Natural killer cell (primary cell): ENCODE measurements at regions not wholly inside any gene's neighbourhood (a gene's known extent, or its start where the extent isn't known, plus 50 kb on each side); places are given as distances from the start of the nearest gene placed in this dataset.
"Not testable (repeated sequence)": the region's sequence is repeated elsewhere in the genome, so short reads cannot be mapped to it uniquely, and the experiment has no call there.

Source experiments
- ATAC-seq, 3 donors: fragments of 150-1000 bp in 2 of 3; fragments of 200-7000 bp in 1 of 3; cut with Tn5 transposase; 1 replicate in 1 of 3; 2 replicates in 2 of 3; pipeline ENCODE4 v1.10.0; 2021; ENCODE audit warnings: mild to moderate bottlenecking in 2 of 3, moderate library complexity in 2 of 3
- DNase-seq, 2 donors: peaks; one replicate each; pipeline versions ENCODE4 v3.0.0 to v3.0.0-alpha.2; 2013 to 2021; ENCODE audit warnings: mixed read lengths in 1 of 2
- H3K27ac ChIP-seq: one replicate; pipeline ENCODE4 v1.5.1; 2013; ENCODE audit warnings: mild to moderate bottlenecking, low read length
- H3K27me3 ChIP-seq: one replicate; pipeline ENCODE4 v1.6.1; 2013; ENCODE audit warnings: low read length; ENCODE audit not compliant: control insufficient read depth, insufficient read depth
- H3K36me3 ChIP-seq: one replicate; pipeline ENCODE4 v1.6.1; 2013; ENCODE audit warnings: low read length; ENCODE audit not compliant: control insufficient read depth, insufficient read depth
- H3K4me1 ChIP-seq: one replicate; pipeline ENCODE4 v1.6.1; 2013; ENCODE audit warnings: low read length; ENCODE audit not compliant: control insufficient read depth, insufficient read depth
- H3K4me3 ChIP-seq: one replicate; pipeline ENCODE4 v1.5.1; 2013; ENCODE audit warnings: low read length
- H3K9me3 ChIP-seq: one replicate; pipeline ENCODE4 v1.6.1; 2013; ENCODE audit warnings: low read length; ENCODE audit not compliant: control insufficient read depth, insufficient read depth
- H3K27ac Mint-ChIP-seq, 2 donors: one replicate each; pipeline ENCODE4 v1.8.0; 2022; ENCODE audit warnings: mild to moderate bottlenecking in 2 of 2, mixed read lengths in 2 of 2, moderate library complexity in 1 of 2
- H3K27me3 Mint-ChIP-seq, 2 donors: one replicate each; pipeline ENCODE4 v1.8.0; 2022; ENCODE audit warnings: low read depth in 2 of 2, mixed read lengths in 2 of 2
- H3K36me3 Mint-ChIP-seq: one replicate; pipeline ENCODE4 v1.8.0; 2022; ENCODE audit warnings: mixed read lengths
- H3K4me1 Mint-ChIP-seq, 2 donors: one replicate each; pipeline ENCODE4 v1.8.0; 2022; ENCODE audit warnings: mixed read lengths in 2 of 2
- H3K4me3 Mint-ChIP-seq: one replicate; pipeline ENCODE4 v1.8.0; 2022; ENCODE audit warnings: mild to moderate bottlenecking, moderate library complexity, mixed read lengths
- H3K9me3 Mint-ChIP-seq, 2 donors: one replicate each; pipeline ENCODE4 v1.8.0; 2022; ENCODE audit warnings: mixed read lengths in 2 of 2
- CTCF ChIP-seq: fragments of 200-600 bp; IDR thresholded peaks from one replicate; pipeline ENCODE4 v1.8.0; 2022; ENCODE audit warnings: antibody characterized with exemption
- WGBS: methylation state at CpG from one replicate; pipeline ENCODE4 v1.1.7; 2013; ENCODE audit warnings: missing lambda C conversion rate; ENCODE audit not compliant: insufficient coverage; 5-methylcytosine and 5-hydroxymethylcytosine counted together
- intact Hi-C: fragments of 100-400 bp; cut with micrococcal nuclease; formaldehyde crosslinking; loops from one replicate; pipeline ENCODE4 v1.14.2; 2022

- Histone ChIP-seq H3K4me1 (no peaks in the 10 kb centered on the region), H3K4me3 (no peak overlapping the region), H3K27me3 (no peaks in the 10 kb centered on the region), H3K27ac (no peak overlapping the region), H3K9me3 (no peaks in the 10 kb centered on the region), H3K36me3 (no peaks in the 10 kb centered on the region)
- no peak for ATAC-seq
- Mint-ChIP-seq H3K27ac (no peak overlapping the region), H3K4me1 (peaks cover 0 to 6% of the 10 kb centered on the region in 2 donors), H3K4me3 (no peak overlapping the region), H3K9me3 (no peaks in the 10 kb centered on the region), H3K36me3 (no peaks in the 10 kb centered on the region), H3K27me3 (peaks cover under 1 to 3% of the 10 kb centered on the region in 2 donors)
- intact Hi-C loops: no loop called here
- 78% methylated on average over 12 of the region's 12 CpGs for WGBS
- TF ChIP-seq CTCF: no peak
- no peak for DNase-seq
Observed at GRCh38 chr20:53763707-53764414, 170.2 kb upstream of the ZNF217 start.

- H3K27ac Mint-ChIP-seq, H3K9me3 Mint-ChIP-seq, H3K4me3 Mint-ChIP-seq, H3K27ac ChIP-seq, DNase-seq, H3K4me1 ChIP-seq, H3K36me3 Mint-ChIP-seq, H3K27me3 ChIP-seq, ATAC-seq, intact Hi-C loops, H3K36me3 ChIP-seq, H3K4me1 Mint-ChIP-seq, H3K4me3 ChIP-seq, H3K27me3 Mint-ChIP-seq, H3K9me3 ChIP-seq: not testable (repeated sequence)
- 94% methylated on average over 11 of the region's 11 CpGs for WGBS
Observed at GRCh38 chr20:53762423-53762798, 168.8 kb upstream of the ZNF217 start.

- intact Hi-C loops: no loop called here
Observed at GRCh38 chr20:53760025-53760441, 166.4 kb upstream of the ZNF217 start.

GRCh38 chr20:53757472-53757913, 163.9 kb upstream of the ZNF217 start:
- Mint-ChIP-seq H3K36me3 (no peaks in the 10 kb centered on the region), H3K9me3 (no peaks in the 10 kb centered on the region), H3K27me3 (peaks cover 7% of the 10 kb centered on the region in 2 donors), H3K4me3 (no peak overlapping the region), H3K27ac (no peak overlapping the region), H3K4me1 (peaks cover 16 to 20% of the 10 kb centered on the region in 2 donors)
- TF ChIP-seq CTCF: no peak
- intact Hi-C loops: no loop called here
- Histone ChIP-seq H3K4me3 (no peak overlapping the region), H3K27me3 (no peaks in the 10 kb centered on the region), H3K9me3 (no peaks in the 10 kb centered on the region), H3K36me3 (no peaks in the 10 kb centered on the region), H3K27ac (no peak overlapping the region), H3K4me1 (peaks cover 20% of the 10 kb centered on the region)
- 95% methylated on average over 18 of the region's 18 CpGs for WGBS
- DNase-seq (no peak), ATAC-seq (no peak)

More at GRCh38 chr20:53760025-53760441, 166.4 kb upstream of the ZNF217 start:
- whole genome bisulfite sequencing: 60% methylated on average over 4 of the region's 4 CpGs
- Mint-ChIP-seq H3K4me1 (peaks cover under 1 to 4% of the 10 kb centered on the region in 2 donors), H3K27ac (no peak overlapping the region), H3K36me3 (no peaks in the 10 kb centered on the region), H3K4me3 (no peak overlapping the region), H3K9me3 (no peaks in the 10 kb centered on the region), H3K27me3 (peaks cover 7% of the 10 kb centered on the region in 2 donors)
- ATAC-seq: no peak
- no peaks in the 10 kb centered on the region for H3K36me3 ChIP-seq
- peaks cover 8% of the 10 kb centered on the region for H3K4me1 ChIP-seq
- no peaks in the 10 kb centered on the region for H3K9me3 ChIP-seq
- no peak overlapping the region for H3K4me3 ChIP-seq
- no peak for DNase-seq
- TF ChIP-seq CTCF: no peak
- H3K27ac ChIP-seq: no peak overlapping the region
- H3K27me3 ChIP-seq: no peaks in the 10 kb centered on the region
